BLaER1 (cell line): ENCODE measurements at regions not wholly inside any gene's neighbourhood (a gene's known extent, or its start where the extent isn't known, plus 50 kb on each side); places are given as distances from the start of the nearest gene placed in this dataset.
"Not testable (repeated sequence)": the region's sequence is repeated elsewhere in the genome, so short reads cannot be mapped to it uniquely, and the experiment has no call there.

Source experiments
- H3K27ac ChIP-seq: shearing (Covaris generic); formaldehyde crosslinking; 2 replicates; pipeline ENCODE4 v1.8.1; 2022
- H3K27me3 ChIP-seq: shearing (Covaris generic); formaldehyde crosslinking; 2 replicates; pipeline ENCODE4 v1.8.1; 2022
- H3K36me3 ChIP-seq: shearing (Covaris generic); formaldehyde crosslinking; 2 replicates; pipeline ENCODE4 v1.8.1; 2022
- H3K4me1 ChIP-seq: shearing (Covaris generic); formaldehyde crosslinking; 2 replicates; pipeline ENCODE4 v1.8.1; 2022
- H3K4me2 ChIP-seq: shearing (Covaris generic); formaldehyde crosslinking; 2 replicates; pipeline ENCODE4 v1.8.1; 2022
- H3K4me3 ChIP-seq: shearing (Covaris generic); formaldehyde crosslinking; 2 replicates; pipeline ENCODE4 v1.8.1; 2022
- H3K9ac ChIP-seq: shearing (Covaris generic); formaldehyde crosslinking; 2 replicates; pipeline ENCODE4 v1.8.1; 2022
- H3K9me3 ChIP-seq: shearing (Covaris generic); formaldehyde crosslinking; 2 replicates; pipeline ENCODE4 v1.8.1; 2022
- H4K20me1 ChIP-seq: shearing (Covaris generic); formaldehyde crosslinking; 2 replicates; pipeline ENCODE4 v1.8.1; 2022
- Cebpa-rat ChIP-seq: shearing (Covaris generic); IDR thresholded peaks from 2 replicates; pipeline ENCODE4 v1.8.1; 2022

GRCh38 chr2:116955646-116956045, 858.8 kb upstream of the DDX18 start:
- H3K4me1 ChIP-seq: no peaks in the 10 kb centered on the region
- no peak overlapping the region for H3K4me2 ChIP-seq
- no peak overlapping the region for H3K27ac ChIP-seq
- no peak overlapping the region for H3K9ac ChIP-seq
- H3K4me3 ChIP-seq: no peak overlapping the region
- H3K36me3 ChIP-seq: no peaks in the 10 kb centered on the region
- TF ChIP-seq Cebpa-rat: no peak
- no peaks in the 10 kb centered on the region for H4K20me1 ChIP-seq
- 0 out of 2 replicates have a peak, but pooled peaks cover 8% of the 10 kb centered on the region for H3K9me3 ChIP-seq
- H3K27me3 ChIP-seq: no peaks in the 10 kb centered on the region

- Histone ChIP-seq H3K36me3 (no peaks in the 10 kb centered on the region), H3K4me1 (no peaks in the 10 kb centered on the region), H4K20me1 (no peaks in the 10 kb centered on the region), H3K4me3 (no peak overlapping the region), H3K27ac (no peak overlapping the region), H3K4me2 (no peak overlapping the region), H3K9ac (no peak overlapping the region), H3K27me3 (no peaks in the 10 kb centered on the region), H3K9me3 (no peaks in the 10 kb centered on the region)
- no peak for TF ChIP-seq Cebpa-rat
These were observed 838.9 kb upstream of the DDX18 start for GRCh38 chr2:116975608-116976007.

DNA sequence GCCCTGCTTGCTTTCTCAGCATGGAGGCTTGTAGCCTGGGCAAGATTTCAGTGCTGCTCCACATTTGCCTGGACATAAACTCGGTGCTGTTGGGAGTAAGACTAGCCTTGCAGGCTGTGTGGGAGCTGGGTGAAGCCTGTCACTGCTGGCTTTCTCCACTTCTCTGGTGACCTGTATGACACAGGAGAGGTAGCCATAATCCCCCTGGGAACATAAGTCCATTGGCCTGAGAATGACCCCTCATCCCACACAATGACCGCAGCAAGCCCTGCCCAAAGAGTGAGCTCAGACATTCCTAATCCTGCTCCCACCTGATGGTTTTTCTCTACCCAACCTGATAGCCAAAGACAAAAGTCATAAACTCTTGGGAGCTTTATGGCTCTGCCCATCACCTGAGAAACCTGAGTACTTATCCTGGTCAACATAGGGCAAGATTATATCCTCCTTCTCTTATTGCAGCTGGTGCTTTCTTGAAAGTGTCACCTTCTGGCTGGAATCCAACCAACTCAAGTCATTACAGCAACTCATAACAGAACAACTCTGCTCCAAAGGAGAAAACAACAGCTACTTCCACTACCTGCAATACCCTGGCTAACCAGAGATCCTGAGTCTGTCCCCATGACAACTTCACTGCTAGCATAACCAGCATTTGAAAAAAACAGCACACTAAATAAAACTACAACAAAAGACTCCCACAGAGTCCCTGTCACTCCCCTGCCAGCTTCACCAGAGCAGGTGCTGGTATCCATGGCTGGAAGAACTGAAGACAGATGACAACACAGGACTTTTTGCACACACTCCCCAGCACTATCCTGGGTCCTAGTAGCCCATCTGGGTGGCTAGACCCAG, 834.4 kb upstream of the DDX18 start:
- Histone ChIP-seq H3K36me3 (no peaks in the 10 kb centered on the region), H3K4me3 (no peak overlapping the region), H3K4me1 (no peaks in the 10 kb centered on the region), H3K27ac (no peak overlapping the region), H4K20me1 (no peaks in the 10 kb centered on the region), H3K9ac (no peak overlapping the region), H3K27me3 (no peaks in the 10 kb centered on the region), H3K9me3 (no peaks in the 10 kb centered on the region), H3K4me2 (no peak overlapping the region)
- no peak for TF ChIP-seq Cebpa-rat

DNA sequence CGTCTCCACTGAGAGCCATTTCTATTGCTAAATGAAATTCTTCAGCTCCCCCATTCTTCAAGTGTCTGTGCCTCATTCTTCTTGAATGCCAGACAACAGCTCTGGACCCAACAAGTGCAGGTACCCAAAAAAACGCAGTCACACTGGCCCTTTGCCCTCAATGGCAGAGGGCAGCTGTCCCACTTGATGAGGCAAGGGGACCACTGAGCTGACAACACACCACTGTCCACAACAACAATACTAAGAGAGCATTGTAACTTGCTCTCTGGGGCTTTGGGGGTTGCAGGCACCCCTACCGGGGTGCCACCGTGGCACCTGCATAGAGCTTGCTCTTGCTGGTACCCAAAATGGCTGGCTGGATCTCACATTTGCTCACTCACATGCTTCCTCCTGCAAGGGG, 827.0 kb upstream of the DDX18 start:
- Histone ChIP-seq H3K27me3 (no peaks in the 10 kb centered on the region), H4K20me1 (no peaks in the 10 kb centered on the region), H3K9me3 (no peaks in the 10 kb centered on the region), H3K4me3 (no peak overlapping the region), H3K27ac (no peak overlapping the region), H3K4me1 (no peaks in the 10 kb centered on the region), H3K36me3 (no peaks in the 10 kb centered on the region), H3K4me2 (no peak overlapping the region), H3K9ac (no peak overlapping the region)
- no peak for TF ChIP-seq Cebpa-rat

- TF ChIP-seq Cebpa-rat: no peak
- H4K20me1 ChIP-seq: no peaks in the 10 kb centered on the region
- H3K27ac ChIP-seq: no peak overlapping the region
- no peak overlapping the region for H3K4me2 ChIP-seq
- H3K36me3 ChIP-seq: no peaks in the 10 kb centered on the region
- no peak overlapping the region for H3K9ac ChIP-seq
- no peaks in the 10 kb centered on the region for H3K9me3 ChIP-seq
- no peak overlapping the region for H3K4me3 ChIP-seq
- H3K27me3 ChIP-seq: no peaks in the 10 kb centered on the region
- H3K4me1 ChIP-seq: no peaks in the 10 kb centered on the region
These were observed 826.2 kb upstream of the DDX18 start for GRCh38 chr2:116988303-116988702.

DNA sequence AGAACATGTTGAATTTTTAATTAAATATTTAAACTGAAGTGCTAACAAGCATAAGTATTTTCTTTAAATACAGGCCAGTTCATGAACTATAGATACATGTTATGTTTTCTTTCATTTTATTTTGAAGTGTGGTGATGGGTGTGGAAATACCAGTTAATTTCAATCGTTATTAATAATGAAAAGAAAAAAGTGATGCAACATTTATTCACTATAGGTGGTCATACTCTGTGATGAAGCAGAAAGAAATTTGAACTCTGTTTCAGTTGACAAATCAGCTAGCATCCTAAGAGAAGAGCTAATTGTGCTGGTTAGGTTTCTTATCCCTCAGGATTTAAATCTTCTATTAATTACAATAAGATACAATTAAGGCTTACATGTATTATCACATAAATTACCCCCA, 795.1 kb upstream of the DDX18 start:
- Histone ChIP-seq H3K4me1 (no peaks in the 10 kb centered on the region), H3K9me3 (no peaks in the 10 kb centered on the region), H3K9ac (no peak overlapping the region), H3K36me3 (no peaks in the 10 kb centered on the region), H4K20me1 (no peaks in the 10 kb centered on the region), H3K4me3 (no peak overlapping the region), H3K27me3 (no peaks in the 10 kb centered on the region), H3K27ac (no peak overlapping the region), H3K4me2 (no peak overlapping the region)
- TF ChIP-seq Cebpa-rat: no peak

DNA sequence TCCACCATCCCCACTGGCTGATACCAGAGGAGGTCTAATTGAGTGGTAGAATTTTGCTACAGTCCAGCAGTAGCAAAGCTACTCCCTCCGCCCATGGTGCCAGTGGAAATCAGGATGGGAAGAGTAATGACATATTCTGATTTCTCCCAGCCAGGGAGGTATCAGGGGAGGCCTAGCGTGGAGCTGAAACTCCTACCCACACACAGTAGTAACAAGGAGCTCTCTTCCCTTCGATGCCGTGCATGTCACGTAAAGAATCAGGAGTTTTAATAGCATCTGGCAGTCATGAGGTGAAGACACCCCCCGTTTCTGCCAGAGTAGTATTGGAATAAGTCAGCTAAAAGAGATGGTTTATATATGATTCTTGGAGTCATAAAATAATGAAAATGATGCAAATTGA, 786.8 kb upstream of the DDX18 start:
- Histone ChIP-seq H3K4me3 (no peak overlapping the region), H3K27me3 (no peaks in the 10 kb centered on the region), H3K4me2 (no peak overlapping the region), H3K36me3 (no peaks in the 10 kb centered on the region), H4K20me1 (no peaks in the 10 kb centered on the region), H3K4me1 (peaks cover 6% of the 10 kb centered on the region; the same call in 1 of the 2 replicates), H3K27ac (no peak overlapping the region), H3K9me3 (no peaks in the 10 kb centered on the region), H3K9ac (no peak overlapping the region)
- TF ChIP-seq Cebpa-rat: no peak

DNA sequence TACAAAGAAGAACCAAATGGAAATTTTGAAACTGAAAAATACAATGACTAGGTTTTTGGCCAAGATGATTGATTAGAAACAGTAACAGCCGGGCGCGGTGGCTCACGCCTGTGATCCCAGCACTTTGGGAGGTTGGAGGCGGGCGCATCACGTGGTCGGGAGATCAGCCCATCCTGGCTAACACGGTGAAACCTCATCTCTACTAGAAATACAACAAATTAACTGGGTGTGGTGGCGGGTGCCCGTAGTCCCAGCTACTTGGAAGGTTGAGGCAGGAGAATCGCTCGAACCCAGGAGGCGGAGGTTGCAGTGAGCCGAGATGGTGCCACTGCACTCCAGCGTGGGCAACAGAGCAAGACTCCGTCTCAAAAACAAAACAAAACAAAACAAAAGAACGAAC, 785.8 kb upstream of the DDX18 start:
- H3K4me1 ChIP-seq, H3K27ac ChIP-seq, H3K9ac ChIP-seq, H3K9me3 ChIP-seq, H3K27me3 ChIP-seq, H3K36me3 ChIP-seq, H3K4me3 ChIP-seq, H3K4me2 ChIP-seq, H4K20me1 ChIP-seq: not testable (repeated sequence)

DNA sequence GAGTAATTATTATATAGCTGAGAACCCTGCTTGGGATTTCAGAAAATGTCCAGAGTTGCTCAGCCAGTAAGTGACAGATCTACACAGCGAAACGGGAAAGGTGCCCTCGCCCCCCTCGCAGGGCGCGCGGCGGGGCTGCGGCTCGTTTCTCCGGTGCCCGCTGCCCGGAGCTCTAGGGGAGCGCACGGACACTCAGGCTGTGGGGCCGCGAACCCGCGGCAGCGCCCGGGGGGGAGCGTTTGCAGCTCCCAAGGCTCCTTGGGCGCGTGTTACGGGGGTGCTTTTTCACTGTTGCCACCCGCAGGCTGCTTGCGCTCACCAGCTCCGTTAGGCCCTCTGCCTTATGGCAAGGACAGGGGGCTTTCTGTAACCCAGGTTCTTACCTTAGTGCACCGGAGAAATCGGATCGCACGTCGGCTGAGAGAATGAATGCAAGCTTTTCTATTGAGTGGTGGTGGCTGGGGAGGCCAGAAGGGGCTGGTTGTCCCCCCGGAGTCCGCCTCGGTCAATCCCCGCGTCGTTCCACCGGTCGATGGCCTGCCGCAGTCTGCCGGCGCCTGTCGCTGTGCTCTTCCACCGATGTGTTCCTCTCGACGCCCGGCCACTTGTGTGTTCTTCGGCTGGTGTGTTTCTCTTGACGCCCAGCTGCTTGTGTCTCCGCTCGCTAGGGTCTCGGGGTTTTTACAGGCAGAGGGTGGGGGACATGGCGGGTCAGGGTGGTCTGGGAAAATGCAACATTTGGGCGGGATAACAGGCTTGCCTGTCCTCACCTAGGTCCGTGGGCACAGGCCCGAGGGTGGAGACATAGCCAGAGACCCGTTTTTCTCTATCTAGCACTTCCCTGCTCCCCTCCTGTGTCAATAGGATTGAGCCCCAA, 758.8 kb upstream of the DDX18 start:
- Histone ChIP-seq H3K4me2 (no peak overlapping the region), H3K36me3 (no peaks in the 10 kb centered on the region), H3K9me3 (peaks cover 12% of the 10 kb centered on the region), H3K4me1 (peaks cover 15% of the 10 kb centered on the region), H3K9ac (no peak overlapping the region), H4K20me1 (no peaks in the 10 kb centered on the region), H3K4me3 (no peak overlapping the region), H3K27ac (no peak overlapping the region), H3K27me3 (no peaks in the 10 kb centered on the region)
- no peak for TF ChIP-seq Cebpa-rat

GRCh38 chr2:117056376-117056748, 758.1 kb upstream of the DDX18 start:
- no peak for TF ChIP-seq Cebpa-rat
- H3K9me3 ChIP-seq: peaks cover 12% of the 10 kb centered on the region
- H3K4me3 ChIP-seq: no peak overlapping the region
- no peaks in the 10 kb centered on the region for H3K27me3 ChIP-seq
- H3K36me3 ChIP-seq: no peaks in the 10 kb centered on the region
- no peak overlapping the region for H3K27ac ChIP-seq
- peaks cover 15% of the 10 kb centered on the region for H3K4me1 ChIP-seq
- H3K4me2 ChIP-seq: no peak overlapping the region
- H4K20me1 ChIP-seq: no peaks in the 10 kb centered on the region
- H3K9ac ChIP-seq: no peak overlapping the region
